Neural progenitor cell (in vitro differentiated cells): ENCODE measurements at regions not wholly inside any gene's neighbourhood (a gene's known extent, or its start where the extent isn't known, plus 50 kb on each side); places are given as distances from the start of the nearest gene placed in this dataset.

Source experiments
- DNase-seq: peaks from one replicate; pipeline ENCODE4 v3.0.0-alpha.2; 2016; ENCODE audit warnings: low spot score
- H2AFZ ChIP-seq: fragments of 200-600 bp; sonication (generic); replicated peaks from 2 replicates; pipeline ENCODE4 v1.6.1; 2016; ENCODE audit warnings: antibody characterized with exemption
- H3F3A ChIP-seq: fragments of 200-600 bp; sonication (generic); 2 replicates; pipeline ENCODE4 v1.6.1; 2016; ENCODE audit warnings: antibody characterized with exemption, low read depth
- H3K27ac ChIP-seq: fragments of 200-600 bp; sonication (generic); 2 replicates; pipeline ENCODE4 v1.5.1; 2016; ENCODE audit warnings: mild to moderate bottlenecking
- H3K27me3 ChIP-seq: fragments of 200-600 bp; sonication (generic); 2 replicates; pipeline ENCODE4 v1.6.1; 2016; ENCODE audit warnings: mild to moderate bottlenecking, moderate library complexity
- H3K36me3 ChIP-seq: fragments of 200-600 bp; sonication (generic); 2 replicates; pipeline ENCODE4 v1.5.1; 2016
- H3K4me1 ChIP-seq: fragments of 200-600 bp; sonication (generic); 2 replicates; pipeline ENCODE4 v1.6.1; 2016; ENCODE audit warnings: mixed run types
- H3K4me2 ChIP-seq: fragments of 200-600 bp; sonication (generic); 2 replicates; pipeline ENCODE4 v1.6.1; 2016
- H3K4me3 ChIP-seq: fragments of 200-600 bp; sonication (generic); 2 replicates; pipeline ENCODE4 v1.5.1; 2016
- H3K79me2 ChIP-seq: fragments of 200-600 bp; sonication (generic); 2 replicates; pipeline ENCODE4 v1.6.1; 2016; ENCODE audit warnings: low read depth
- H3K9ac ChIP-seq: fragments of 200-600 bp; sonication (generic); 2 replicates; pipeline ENCODE4 v1.6.1; 2016
- H3K9me3 ChIP-seq: fragments of 200-600 bp; sonication (generic); 2 replicates; pipeline ENCODE4 v1.5.1; 2016; ENCODE audit warnings: low read depth
- H4K20me1 ChIP-seq: fragments of 200-600 bp; sonication (generic); 2 replicates; pipeline ENCODE4 v1.6.1; 2016; ENCODE audit warnings: low read depth
- H3K27ac Mint-ChIP-seq: 3 replicates; pipeline ENCODE4 v1.8.0; 2021; ENCODE audit warnings: mixed read lengths
- H3K27me3 Mint-ChIP-seq: 2 replicates; pipeline ENCODE4 v1.8.0; 2022; ENCODE audit warnings: low read depth, mild to moderate bottlenecking, inconsistent platforms, moderate library complexity, mixed read lengths; ENCODE audit not compliant: insufficient read depth
- H3K36me3 Mint-ChIP-seq: 3 replicates; pipeline ENCODE4 v1.8.0; 2021; ENCODE audit warnings: mixed read lengths
- H3K4me1 Mint-ChIP-seq: 3 replicates; pipeline ENCODE4 v1.8.0; 2021; ENCODE audit warnings: mixed read lengths
- H3K4me3 Mint-ChIP-seq: 3 replicates; pipeline ENCODE4 v1.8.0; 2021; ENCODE audit warnings: mild to moderate bottlenecking, moderate library complexity, mixed read lengths
- H3K9me3 Mint-ChIP-seq: 3 replicates; pipeline ENCODE4 v1.8.0; 2020; ENCODE audit warnings: mixed read lengths
- CTCF ChIP-seq: fragments of 200-600 bp; sonication (generic); IDR thresholded peaks from 2 replicates; pipeline ENCODE4 v1.5.1; 2017; ENCODE audit warnings: antibody characterized with exemption, mild to moderate bottlenecking
- EZH2 ChIP-seq: fragments of 200-600 bp; sonication (generic); IDR thresholded peaks from 2 replicates; pipeline ENCODE4 v1.6.1; 2017; ENCODE audit warnings: antibody characterized with exemption, mild to moderate bottlenecking, moderate library complexity
- EZH2phosphoT487 ChIP-seq: fragments of 200-600 bp; sonication (generic); IDR thresholded peaks from 2 replicates; pipeline ENCODE4 v1.6.1; 2017; ENCODE audit warnings: antibody characterized with exemption

GRCh38 chr4:188206783-188207182 lies 67.5 kb downstream of the TRIML1 start:
- H3K9ac ChIP-seq, result no peak overlapping the region
- Mint-ChIP-seq H3K4me3 (no peak overlapping the region), H3K4me1 (no peaks in the 10 kb centered on the region), H3K36me3 (no peaks in the 10 kb centered on the region), H3K27ac (no peak overlapping the region), H3K9me3 (no peaks in the 10 kb centered on the region), H3K27me3 (peaks cover 2% of the 10 kb centered on the region)
- H3K27ac ChIP-seq, result no peak overlapping the region
- H2AFZ ChIP-seq, result no peak overlapping the region
- no peak overlapping the region for H3K4me2 ChIP-seq
- no peaks in the 10 kb centered on the region for H3K36me3 ChIP-seq
- no peaks in the 10 kb centered on the region for H3K27me3 ChIP-seq
- H3K4me1 ChIP-seq, result no peaks in the 10 kb centered on the region
- no peak for DNase-seq
- no peaks in the 10 kb centered on the region for H4K20me1 ChIP-seq
- H3K79me2 ChIP-seq, result no peaks in the 10 kb centered on the region
- no peaks in the 10 kb centered on the region for H3K9me3 ChIP-seq
- H3F3A ChIP-seq, result no peaks in the 10 kb centered on the region
- TF ChIP-seq EZH2 (no peak), CTCF (no peak), EZH2phosphoT487 (no peak)
- no peak overlapping the region for H3K4me3 ChIP-seq

GRCh38 chr4:188214861-188215260 lies 75.6 kb downstream of the TRIML1 start:
- Histone ChIP-seq H3K4me1 (no peaks in the 10 kb centered on the region), H3K4me3 (no peak overlapping the region), H2AFZ (no peak overlapping the region), H3F3A (no peaks in the 10 kb centered on the region), H3K4me2 (no peak overlapping the region), H3K27ac (no peak overlapping the region), H3K9me3 (no peaks in the 10 kb centered on the region), H4K20me1 (no peaks in the 10 kb centered on the region), H3K36me3 (no peaks in the 10 kb centered on the region), H3K9ac (no peak overlapping the region), H3K79me2 (no peaks in the 10 kb centered on the region), H3K27me3 (no peaks in the 10 kb centered on the region)
- Mint-ChIP-seq H3K9me3 (no peaks in the 10 kb centered on the region), H3K4me1 (no peaks in the 10 kb centered on the region), H3K27me3 (peaks cover 2% of the 10 kb centered on the region), H3K4me3 (no peak overlapping the region), H3K27ac (no peak overlapping the region), H3K36me3 (no peaks in the 10 kb centered on the region)
- no peak for TF ChIP-seq EZH2
- no peak for TF ChIP-seq EZH2phosphoT487
- TF ChIP-seq CTCF, result no peak
- no peak for DNase-seq

GRCh38 chr4:188218392-188218791 lies 79.2 kb downstream of the TRIML1 start:
- DNase-seq, result peak; percentile 45
- H3K4me3 Mint-ChIP-seq, result no peak overlapping the region
- Histone ChIP-seq H3F3A (no peaks in the 10 kb centered on the region), H3K27ac (no peak overlapping the region), H2AFZ (peak overlapping the region; percentile 88), H3K4me3 (peak overlapping the region; percentile 24), H3K36me3 (no peaks in the 10 kb centered on the region), H3K27me3 (no peaks in the 10 kb centered on the region), H3K9ac (no peak overlapping the region), H4K20me1 (no peaks in the 10 kb centered on the region), H3K9me3 (no peaks in the 10 kb centered on the region), H3K4me2 (peak overlapping the region; percentile 55), H3K79me2 (no peaks in the 10 kb centered on the region), H3K4me1 (no peaks in the 10 kb centered on the region)
- no peaks in the 10 kb centered on the region for H3K9me3 Mint-ChIP-seq
- no peaks in the 10 kb centered on the region for H3K4me1 Mint-ChIP-seq
- H3K27ac Mint-ChIP-seq, result no peak overlapping the region
- TF ChIP-seq CTCF (no peak), EZH2phosphoT487 (no peak)
- no peaks in the 10 kb centered on the region for H3K27me3 Mint-ChIP-seq
- H3K36me3 Mint-ChIP-seq, result no peaks in the 10 kb centered on the region

DNA sequence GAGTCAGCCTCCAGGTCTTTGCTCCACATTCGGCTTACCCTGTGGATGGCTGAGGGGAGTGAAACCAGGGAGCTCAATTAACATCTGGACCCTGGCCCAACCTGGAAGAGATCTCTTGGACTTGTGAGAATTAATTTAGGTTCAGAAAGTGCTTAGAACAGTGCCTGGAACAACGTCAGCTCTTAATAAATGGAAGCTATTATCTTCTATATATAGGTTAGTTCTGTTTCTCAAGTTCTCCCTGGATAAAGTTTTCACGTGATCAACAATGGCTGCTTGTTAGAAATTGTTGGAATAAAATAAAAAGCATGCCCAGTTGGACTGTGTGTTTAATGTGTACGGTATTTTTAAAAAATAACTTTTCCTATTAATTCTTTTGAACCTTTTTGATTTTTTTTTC lies 80.8 kb downstream of the TRIML1 start:
- no peaks in the 10 kb centered on the region for H3K4me1 ChIP-seq
- no peak overlapping the region for H3K4me3 Mint-ChIP-seq
- H3K4me2 ChIP-seq, result no peak overlapping the region
- no peaks in the 10 kb centered on the region for H3K79me2 ChIP-seq
- H3K4me3 ChIP-seq, result no peak overlapping the region
- H3K36me3 Mint-ChIP-seq, result no peaks in the 10 kb centered on the region
- H3K27me3 Mint-ChIP-seq, result peaks cover 3% of the 10 kb centered on the region
- no peak overlapping the region for H3K27ac ChIP-seq
- H3K27ac Mint-ChIP-seq, result no peak overlapping the region
- no peak for DNase-seq
- H3K9me3 ChIP-seq, result no peaks in the 10 kb centered on the region
- H3K4me1 Mint-ChIP-seq, result no peaks in the 10 kb centered on the region
- H3F3A ChIP-seq, result no peaks in the 10 kb centered on the region
- H3K9me3 Mint-ChIP-seq, result no peaks in the 10 kb centered on the region
- H3K27me3 ChIP-seq, result no peaks in the 10 kb centered on the region
- no peak overlapping the region for H3K9ac ChIP-seq
- H3K36me3 ChIP-seq, result no peaks in the 10 kb centered on the region
- TF ChIP-seq EZH2 (no peak), CTCF (no peak), EZH2phosphoT487 (no peak)
- no peak overlapping the region for H2AFZ ChIP-seq
- no peaks in the 10 kb centered on the region for H4K20me1 ChIP-seq
